ENCODE measurements at regions not wholly inside any gene's neighbourhood (a gene's known extent, or its start where the extent isn't known, plus 50 kb on each side); places are given as distances from the start of the nearest gene placed in this dataset.

- in situ Hi-C loops (cut with HindIII; ENCODE audit: low sequenced_read_pairs): no loop called here
- peak; percentile 62 for DNase-seq (ENCODE audit: low spot score)
These were observed 50.5 kb upstream of the FZD7 start for GRCh38 chr2:201983174-201983573.

- in situ Hi-C loops (cut with HindIII; ENCODE audit: low sequenced_read_pairs): no loop called here
These were observed 49.9 kb upstream of the FZD7 start for GRCh38 chr2:201983800-201984199.

More at GRCh38 chr2:201983800-201984199, 49.9 kb upstream of the FZD7 start:
- no peak for DNase-seq (ENCODE audit: low spot score)

Data from G401 (cell line).